ENCODE measurements at regions not wholly inside any gene's neighbourhood (a gene's known extent, or its start where the extent isn't known, plus 50 kb on each side); places are given as distances from the start of the nearest gene placed in this dataset.

DNA sequence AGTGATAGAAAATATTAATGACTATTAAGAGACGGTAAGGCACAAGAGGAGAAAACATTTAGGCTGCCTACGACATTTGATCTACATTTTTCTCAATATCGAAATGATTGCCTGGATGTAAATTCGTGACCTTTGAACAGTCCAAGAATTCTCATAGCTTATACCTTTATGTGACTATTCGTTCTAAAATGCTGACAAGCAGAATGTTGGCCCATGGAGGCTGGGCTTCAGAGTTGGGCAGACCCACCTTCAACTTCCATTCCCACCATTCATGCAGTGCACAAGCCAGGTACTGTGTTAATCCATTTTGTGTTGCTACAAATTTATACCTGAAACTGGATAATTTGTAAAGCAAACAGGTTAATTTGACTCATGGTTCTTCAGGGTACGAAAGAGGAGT is 441.4 kb upstream of the COBL start:
- H3K4me3 ChIP-seq (ENCODE audit: insufficient read depth, low read depth, low read length) = no peak overlapping the region
- no peak overlapping the region for H2BK120ac ChIP-seq (ENCODE audit: low read depth, low read length)
- POLR2A ChIA-PET (ENCODE audit: unreplicated experiment) = no interaction called here
- dilution Hi-C loops (cut with HindIII; ENCODE audit: low sequenced_read_pairs, unreplicated experiment) = no loop called here
- ATAC-seq (ENCODE audit: low read depth) (no peak), DNase-seq (no peak)
- no peaks in the 10 kb centered on the region for H3K27me3 ChIP-seq (ENCODE audit: control insufficient read depth, insufficient read depth, low read length)
- H3K4me2 ChIP-seq (ENCODE audit: low read depth, low read length) = no peak overlapping the region
- in situ Hi-C loops (cut with MboI; ENCODE audit: low sequenced_read_pairs) = no loop called here
- no peak overlapping the region for H2AFZ ChIP-seq (replicated peaks; ENCODE audit: low read length, poor library complexity)
- no peak overlapping the region for H3K14ac ChIP-seq (replicated peaks; ENCODE audit: low read depth, low read length)
- H3K79me1 ChIP-seq (ENCODE audit: low read depth in 1 of 2, low read length in 2 of 2) = no peaks in the 10 kb centered on the region
- TF ChIP-seq CTCF (conservative IDR thresholded peaks at IDR 0.05; ENCODE audit: low read depth, low read length) (no peak), CEBPB (IDR thresholded peaks at IDR 0.05; ENCODE audit: low read depth, low read length) (no peak), MAFK (IDR thresholded peaks at IDR 0.05; ENCODE audit: low read depth, low read length) (peak; percentile 22; the same call in 1 of the 2 replicates)
- peaks cover 8% of the 10 kb centered on the region for H3K9me3 ChIP-seq (ENCODE audit: control insufficient read depth, insufficient read depth, low read length)
- no peak overlapping the region for H4K91ac ChIP-seq (ENCODE audit: insufficient read depth, low read depth, low read length)
- H4K8ac ChIP-seq (ENCODE audit: low read depth in 2 of 2, low read length in 2 of 2) = no peak overlapping the region
- H3K4ac ChIP-seq (ENCODE audit: low read depth, low read length) = no peak overlapping the region
- intact Hi-C loops (cut with micrococcal nuclease) = no loop called here
- H3K9ac ChIP-seq (ENCODE audit: low read depth, low read length) = no peak overlapping the region
- H3K18ac ChIP-seq (ENCODE audit: low read depth, low read length) = no peak overlapping the region
- no peak overlapping the region for H3K27ac ChIP-seq (ENCODE audit: insufficient read depth, low read length)
- no peak overlapping the region for H4K5ac ChIP-seq (ENCODE audit: low read depth, low read length)
- CTCF ChIA-PET = no interaction called here
- no TSS peak for BruUV-seq (replicated peaks)
- no peak overlapping the region for H2BK20ac ChIP-seq (ENCODE audit: low read depth, low read length)
- WGBS, 2 experiments (ENCODE audit: extremely low coverage in 2 of 2, insufficient read length in 1 of 2) = 20% methylated on average over 1 of the region's 6 CpGs; no CpG with 5 or more reads in 1 of the 2 experiments
- H2AK5ac ChIP-seq (ENCODE audit: low read depth, low read length) = no peak overlapping the region
- H3K36me3 ChIP-seq (ENCODE audit: control insufficient read depth, insufficient read depth, low read length) = no peaks in the 10 kb centered on the region
- H3K23ac ChIP-seq (ENCODE audit: low read depth, low read length) = no peak overlapping the region
- H3K56ac ChIP-seq (ENCODE audit: extremely low read depth, insufficient read depth, low read length) = no peak overlapping the region
- H3K9me1 ChIP-seq (ENCODE audit: insufficient read depth, low read length) = no peaks in the 10 kb centered on the region
- no peak overlapping the region for H2AK9ac ChIP-seq (replicated peaks; ENCODE audit: low read depth, low read length, poor library complexity)
- H2BK5ac ChIP-seq (ENCODE audit: low read depth, low read length, poor library complexity, severe bottlenecking) = no peak overlapping the region
- H3K4me1 ChIP-seq (ENCODE audit: control insufficient read depth, insufficient read depth, low read length) = no peaks in the 10 kb centered on the region
- no peak overlapping the region for H2BK15ac ChIP-seq (ENCODE audit: low read depth, low read length)
- no peaks in the 10 kb centered on the region for H4K20me1 ChIP-seq (ENCODE audit: insufficient read depth, low read length)
